ENCODE measurements at regions not wholly inside any gene's neighbourhood (a gene's known extent, or its start where the extent isn't known, plus 50 kb on each side); places are given as distances from the start of the nearest gene placed in this dataset.

- TF ChIP-seq, protein P1, sequence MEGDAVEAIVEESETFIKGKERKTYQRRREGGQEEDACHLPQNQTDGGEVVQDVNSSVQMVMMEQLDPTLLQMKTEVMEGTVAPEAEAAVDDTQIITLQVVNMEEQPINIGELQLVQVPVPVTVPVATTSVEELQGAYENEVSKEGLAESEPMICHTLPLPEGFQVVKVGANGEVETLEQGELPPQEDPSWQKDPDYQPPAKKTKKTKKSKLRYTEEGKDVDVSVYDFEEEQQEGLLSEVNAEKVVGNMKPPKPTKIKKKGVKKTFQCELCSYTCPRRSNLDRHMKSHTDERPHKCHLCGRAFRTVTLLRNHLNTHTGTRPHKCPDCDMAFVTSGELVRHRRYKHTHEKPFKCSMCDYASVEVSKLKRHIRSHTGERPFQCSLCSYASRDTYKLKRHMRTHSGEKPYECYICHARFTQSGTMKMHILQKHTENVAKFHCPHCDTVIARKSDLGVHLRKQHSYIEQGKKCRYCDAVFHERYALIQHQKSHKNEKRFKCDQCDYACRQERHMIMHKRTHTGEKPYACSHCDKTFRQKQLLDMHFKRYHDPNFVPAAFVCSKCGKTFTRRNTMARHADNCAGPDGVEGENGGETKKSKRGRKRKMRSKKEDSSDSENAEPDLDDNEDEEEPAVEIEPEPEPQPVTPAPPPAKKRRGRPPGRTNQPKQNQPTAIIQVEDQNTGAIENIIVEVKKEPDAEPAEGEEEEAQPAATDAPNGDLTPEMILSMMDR (IDR thresholded peaks at IDR 0.05; ENCODE audit: insufficient read depth, low read depth, low read length), result no peak
- TF ChIP-seq EZH2 (IDR thresholded peaks at IDR 0.05; ENCODE audit: insufficient read depth, low read length), result no peak
Observed at GRCh38 chr13:56900549-56901279, 240.0 kb upstream of the PRR20A start.

Measured in astrocyte (in vitro differentiated cells and primary cell).